ENCODE measurements at regions not wholly inside any gene's neighbourhood (a gene's known extent, or its start where the extent isn't known, plus 50 kb on each side); places are given as distances from the start of the nearest gene placed in this dataset.
"Not testable (repeated sequence)": the region's sequence is repeated elsewhere in the genome, so short reads cannot be mapped to it uniquely, and the experiment has no call there.

DNA sequence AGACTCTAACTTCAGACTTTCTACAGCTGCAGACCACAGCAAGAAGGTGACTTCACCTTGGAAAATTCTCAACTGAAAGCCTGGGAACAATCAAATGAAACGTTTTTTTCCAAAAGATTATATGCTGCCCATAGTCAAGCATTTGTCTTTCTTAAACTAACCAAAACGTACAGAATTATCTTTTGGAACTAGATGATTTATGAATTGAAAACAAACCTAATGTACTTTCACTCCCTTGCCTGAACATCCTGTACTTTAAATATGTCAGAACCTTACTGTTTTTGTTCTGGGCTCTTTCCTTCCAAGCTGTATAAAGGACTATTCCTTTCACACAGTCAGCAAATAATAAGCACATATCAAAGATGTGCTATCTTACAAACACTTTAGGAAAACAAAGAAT lies 62.4 kb upstream of the TNFAIP3 start:
- Histone ChIP-seq H3K36me3 (ENCODE audit: insufficient read depth in 1 of 2, low read depth in 1 of 2) (no peaks in the 10 kb centered on the region), H3K4me1 (no peaks in the 10 kb centered on the region), H3K4me3 (no peak overlapping the region), H3K27me3 (ENCODE audit: insufficient read depth in 3 of 3, low read length in 2 of 3) (no peaks in the 10 kb centered on the region), H3K9me3 (no peaks in the 10 kb centered on the region), H3K27ac (no peak overlapping the region)
- 28 to 35% (median 31%) methylated on average over 2 of the region's 2 CpGs for WGBS, 3 donors
- intact Hi-C loops (cut with DNase I) = loop anchor here in 1 of 2 donors (5.0 kb wide), 1 partner anchor 97 kb away; no protein-coding TSS in a partner anchor
- TF ChIP-seq CTCF (IDR thresholded peaks at IDR 0.05) = no peak
- no peak for DNase-seq
- no peak for ATAC-seq

- Histone ChIP-seq H3K36me3 (ENCODE audit: insufficient read depth in 1 of 2, low read depth in 1 of 2) (no peaks in the 10 kb centered on the region), H3K27me3 (ENCODE audit: insufficient read depth in 3 of 3, low read length in 2 of 3) (no peaks in the 10 kb centered on the region), H3K4me1 (no peaks in the 10 kb centered on the region), H3K4me3 (no peak overlapping the region), H3K27ac (no peak overlapping the region), H3K9me3 (no peaks in the 10 kb centered on the region)
- ATAC-seq (no peak), DNase-seq (peak in 1 of 2 donors; percentile 32)
- intact Hi-C loops (cut with DNase I) = no loop called here
- WGBS, 3 donors = 47 to 57% (median 56%) methylated on average over 7 of the region's 7 CpGs
- no peak for TF ChIP-seq CTCF (IDR thresholded peaks at IDR 0.05)
These were observed 61.4 kb upstream of the TNFAIP3 start for GRCh38 chr6:137805622-137806021.

GRCh38 chr6:137806914-137807682 lies 60.0 kb upstream of the TNFAIP3 start:
- H3K4me3 ChIP-seq = no peak overlapping the region
- no peak for ATAC-seq
- H3K4me1 ChIP-seq = no peaks in the 10 kb centered on the region
- no peaks in the 10 kb centered on the region for H3K27me3 ChIP-seq (ENCODE audit: insufficient read depth in 3 of 3, low read length in 2 of 3)
- H3K36me3 ChIP-seq (ENCODE audit: insufficient read depth in 1 of 2, low read depth in 1 of 2) = no peaks in the 10 kb centered on the region
- intact Hi-C loops (cut with DNase I) = no loop called here
- DNase-seq = no peak
- H3K9me3 ChIP-seq = no peaks in the 10 kb centered on the region
- no peak for TF ChIP-seq CTCF (IDR thresholded peaks at IDR 0.05)
- H3K27ac ChIP-seq = no peak overlapping the region
- 92 to 96% (median 93%) methylated on average over 5 of the region's 5 CpGs for WGBS, 3 donors

- no peaks in the 10 kb centered on the region for H3K27me3 ChIP-seq (ENCODE audit: insufficient read depth in 3 of 3, low read length in 2 of 3)
- no peaks in the 10 kb centered on the region for H3K9me3 ChIP-seq
- H3K27ac ChIP-seq = no peak overlapping the region
- DNase-seq (no peak), ATAC-seq (no peak)
- intact Hi-C loops (cut with DNase I) = no loop called here
- H3K36me3 ChIP-seq (ENCODE audit: insufficient read depth in 1 of 2, low read depth in 1 of 2) = no peaks in the 10 kb centered on the region
- no peaks in the 10 kb centered on the region for H3K4me1 ChIP-seq
- no peak overlapping the region for H3K4me3 ChIP-seq
- TF ChIP-seq CTCF (IDR thresholded peaks at IDR 0.05) = no peak
These were observed 58.9 kb upstream of the TNFAIP3 start for GRCh38 chr6:137808191-137808590.

GRCh38 chr6:137808836-137809315 lies 58.2 kb upstream of the TNFAIP3 start:
- DNase-seq = no peak
- Histone ChIP-seq H3K4me1 (no peaks in the 10 kb centered on the region), H3K4me3 (no peak overlapping the region), H3K27me3 (ENCODE audit: insufficient read depth in 3 of 3, low read length in 2 of 3) (no peaks in the 10 kb centered on the region), H3K9me3 (no peaks in the 10 kb centered on the region), H3K27ac (no peak overlapping the region), H3K36me3 (ENCODE audit: insufficient read depth in 1 of 2, low read depth in 1 of 2) (no peaks in the 10 kb centered on the region)
- TF ChIP-seq CTCF (IDR thresholded peaks at IDR 0.05) = no peak
- intact Hi-C loops (cut with DNase I) = no loop called here
- WGBS, 3 donors = 84 to 89% (median 85%) methylated on average over 7 of the region's 7 CpGs
- ATAC-seq = no peak

GRCh38 chr6:137809895-137810553 lies 57.0 kb upstream of the TNFAIP3 start:
- ATAC-seq; DNase-seq; H3K27ac ChIP-seq; H3K4me1 ChIP-seq; intact Hi-C loops (cut with DNase I); H3K36me3 ChIP-seq (ENCODE audit: insufficient read depth in 1 of 2, low read depth in 1 of 2); H3K4me3 ChIP-seq; H3K27me3 ChIP-seq (ENCODE audit: insufficient read depth in 3 of 3, low read length in 2 of 3); H3K9me3 ChIP-seq: not testable (repeated sequence)
- 76 to 89% (median 79%) methylated on average over 7 of the region's 7 CpGs for WGBS, 3 donors

Data from psoas muscle (tissue), 7 donors.